ENCODE measurements at regions not wholly inside any gene's neighbourhood (a gene's known extent, or its start where the extent isn't known, plus 50 kb on each side); places are given as distances from the start of the nearest gene placed in this dataset.
"Not testable (repeated sequence)": the region's sequence is repeated elsewhere in the genome, so short reads cannot be mapped to it uniquely, and the experiment has no call there.

DNA sequence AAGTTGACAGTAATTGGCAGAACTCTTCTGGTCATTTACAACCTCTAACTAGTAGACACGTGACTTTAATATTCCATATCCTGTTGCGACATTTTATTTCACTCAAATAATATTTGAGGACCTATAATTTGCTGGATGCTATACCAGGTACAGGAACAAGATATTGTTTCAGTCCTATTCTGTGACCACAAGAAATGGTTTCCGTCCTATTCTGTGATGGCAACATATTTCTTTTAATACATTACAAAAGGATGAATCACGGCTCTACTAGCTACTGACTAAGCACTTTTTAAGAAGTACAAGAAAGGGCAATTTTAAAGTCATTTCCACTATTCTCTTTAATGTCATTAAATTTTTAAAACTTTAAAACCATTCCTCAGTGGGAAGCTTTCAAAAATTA lies 400.2 kb downstream of the CNTN3 start:
- H3K27ac ChIP-seq: no peak overlapping the region
- TF ChIP-seq ZFX (IDR thresholded peaks at IDR 0.05): no peak
- TF ChIP-seq, protein P1, sequence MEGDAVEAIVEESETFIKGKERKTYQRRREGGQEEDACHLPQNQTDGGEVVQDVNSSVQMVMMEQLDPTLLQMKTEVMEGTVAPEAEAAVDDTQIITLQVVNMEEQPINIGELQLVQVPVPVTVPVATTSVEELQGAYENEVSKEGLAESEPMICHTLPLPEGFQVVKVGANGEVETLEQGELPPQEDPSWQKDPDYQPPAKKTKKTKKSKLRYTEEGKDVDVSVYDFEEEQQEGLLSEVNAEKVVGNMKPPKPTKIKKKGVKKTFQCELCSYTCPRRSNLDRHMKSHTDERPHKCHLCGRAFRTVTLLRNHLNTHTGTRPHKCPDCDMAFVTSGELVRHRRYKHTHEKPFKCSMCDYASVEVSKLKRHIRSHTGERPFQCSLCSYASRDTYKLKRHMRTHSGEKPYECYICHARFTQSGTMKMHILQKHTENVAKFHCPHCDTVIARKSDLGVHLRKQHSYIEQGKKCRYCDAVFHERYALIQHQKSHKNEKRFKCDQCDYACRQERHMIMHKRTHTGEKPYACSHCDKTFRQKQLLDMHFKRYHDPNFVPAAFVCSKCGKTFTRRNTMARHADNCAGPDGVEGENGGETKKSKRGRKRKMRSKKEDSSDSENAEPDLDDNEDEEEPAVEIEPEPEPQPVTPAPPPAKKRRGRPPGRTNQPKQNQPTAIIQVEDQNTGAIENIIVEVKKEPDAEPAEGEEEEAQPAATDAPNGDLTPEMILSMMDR (conservative IDR thresholded peaks at IDR 0.05): no peak

DNA sequence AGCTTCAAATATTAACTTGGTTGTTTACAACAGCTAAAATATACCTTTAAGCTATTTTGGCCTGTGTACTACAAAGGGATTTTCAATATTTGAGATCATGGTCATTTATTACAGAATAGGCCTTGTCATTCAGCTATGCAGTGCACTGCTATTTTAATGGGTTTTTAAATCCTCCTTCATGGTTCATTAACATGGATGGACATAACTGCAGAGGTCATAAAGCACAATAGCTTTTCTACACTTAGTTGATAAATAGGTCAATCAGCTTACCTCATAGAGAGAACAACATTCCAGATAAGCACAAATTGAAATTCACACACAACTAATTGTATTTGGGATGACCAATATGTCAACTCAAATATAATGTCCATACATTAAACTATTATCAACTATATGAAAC lies 403.7 kb downstream of the CNTN3 start:
- no peak overlapping the region for H3K27ac ChIP-seq
- TF ChIP-seq, protein P1 (conservative IDR thresholded peaks at IDR 0.05): no peak
- TF ChIP-seq ZFX (IDR thresholded peaks at IDR 0.05): no peak

DNA sequence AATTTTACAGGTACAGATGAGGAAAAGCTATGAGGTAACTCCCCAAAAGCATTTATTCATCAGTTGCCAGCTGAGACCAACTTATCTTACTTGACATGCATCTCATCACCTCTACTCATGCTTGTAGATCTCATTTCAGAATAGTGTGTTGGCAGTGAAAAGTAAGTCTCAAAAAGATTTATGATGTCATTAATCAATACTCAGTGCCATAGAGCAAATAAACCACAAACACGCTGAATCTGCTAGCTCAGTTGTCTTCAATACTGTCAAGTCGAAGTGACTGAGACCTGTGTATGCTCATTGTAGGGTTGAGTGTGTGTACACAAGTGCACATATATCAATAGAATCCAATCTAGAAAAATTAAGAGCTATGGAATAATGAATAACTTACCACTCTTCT lies 413.5 kb downstream of the CNTN3 start:
- no peak overlapping the region for H3K27ac ChIP-seq
- TF ChIP-seq, protein P1 (conservative IDR thresholded peaks at IDR 0.05): no peak
- no peak for TF ChIP-seq ZFX (IDR thresholded peaks at IDR 0.05)

DNA sequence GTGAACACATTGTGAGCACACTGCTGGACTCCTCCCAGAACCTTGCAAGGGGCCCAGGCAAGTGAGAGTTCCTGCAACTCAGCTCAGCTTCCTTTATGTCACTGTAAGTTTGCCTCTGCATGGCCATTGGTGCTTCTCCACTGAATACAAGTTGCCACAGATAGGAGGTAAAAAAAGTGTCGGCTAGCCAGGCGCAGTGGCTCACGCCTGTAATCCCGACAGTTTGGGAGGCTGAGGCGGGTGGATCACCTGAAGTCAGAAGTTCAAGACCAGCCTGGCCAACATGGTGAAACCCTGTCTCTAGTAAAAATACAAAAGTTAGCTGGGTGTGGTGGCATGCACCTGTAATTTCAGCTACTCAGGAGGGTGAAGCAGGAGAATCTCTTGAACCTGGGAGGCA lies 435.8 kb downstream of the CNTN3 start:
- not testable (repeated sequence) for H3K27ac ChIP-seq

DNA sequence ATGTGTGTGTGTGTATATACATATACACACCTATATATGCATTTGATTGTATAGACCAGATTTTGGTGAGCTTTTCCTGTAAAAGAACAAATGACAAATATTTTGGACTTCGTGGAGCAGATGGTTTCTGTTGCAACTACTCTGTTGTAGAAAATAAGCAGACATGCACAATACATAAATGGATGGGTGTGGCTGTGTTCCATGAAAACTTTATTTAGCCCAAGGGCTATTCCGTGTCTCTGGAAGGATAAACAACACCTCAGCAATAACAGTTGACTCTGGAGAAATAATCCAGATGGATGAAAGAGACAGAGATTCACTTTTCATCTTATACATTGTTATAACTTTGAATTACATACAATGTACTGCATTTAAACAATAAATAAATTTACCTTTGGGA lies 441.4 kb downstream of the CNTN3 start:
- TF ChIP-seq, protein P1 (conservative IDR thresholded peaks at IDR 0.05): no peak
- no peak for TF ChIP-seq ZFX (IDR thresholded peaks at IDR 0.05)
- no peak overlapping the region for H3K27ac ChIP-seq

DNA sequence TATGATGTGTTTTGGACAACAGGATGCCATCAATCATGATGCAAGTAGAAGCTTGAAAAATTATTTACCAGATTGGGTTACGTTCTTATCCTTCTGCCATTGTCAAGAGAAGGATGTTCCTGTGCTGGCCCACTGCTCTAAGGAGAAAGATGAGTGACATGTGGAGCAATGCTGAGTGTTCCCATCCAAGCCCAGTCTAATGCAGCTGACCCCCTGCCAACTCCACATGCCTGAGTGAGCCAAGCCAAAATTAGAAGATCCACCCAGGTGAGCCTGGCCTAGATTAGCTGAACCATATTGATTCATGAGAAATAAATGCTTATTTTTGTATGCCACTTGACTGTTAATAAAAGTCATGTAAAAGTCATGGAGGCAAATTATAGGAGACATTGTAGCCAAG lies 446.5 kb downstream of the CNTN3 start:
- no peak for TF ChIP-seq ZFX (IDR thresholded peaks at IDR 0.05)
- TF ChIP-seq, protein P1 (conservative IDR thresholded peaks at IDR 0.05): no peak
- no peak overlapping the region for H3K27ac ChIP-seq

DNA sequence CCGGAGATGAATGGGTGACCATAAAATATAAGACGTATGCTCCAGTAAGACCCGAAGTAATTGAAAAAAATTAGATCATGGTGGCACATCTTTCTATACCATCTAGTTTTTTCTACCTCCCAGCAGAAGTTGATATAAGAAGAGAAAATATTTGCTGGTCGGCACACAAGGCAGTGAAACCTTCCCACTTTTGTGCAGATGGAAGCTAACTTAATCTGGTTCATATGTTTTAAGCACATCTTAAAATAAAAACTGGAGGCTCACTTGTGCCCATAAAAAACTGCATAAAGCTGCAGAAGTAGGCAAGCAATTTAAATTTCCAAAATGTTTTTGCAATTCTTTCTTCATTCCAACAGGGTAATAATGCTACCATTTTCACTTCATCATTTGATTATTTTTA lies 449.2 kb downstream of the CNTN3 start:
- H3K27ac ChIP-seq: no peak overlapping the region
- TF ChIP-seq ZFX (IDR thresholded peaks at IDR 0.05): no peak
- TF ChIP-seq, protein P1 (conservative IDR thresholded peaks at IDR 0.05): no peak

DNA sequence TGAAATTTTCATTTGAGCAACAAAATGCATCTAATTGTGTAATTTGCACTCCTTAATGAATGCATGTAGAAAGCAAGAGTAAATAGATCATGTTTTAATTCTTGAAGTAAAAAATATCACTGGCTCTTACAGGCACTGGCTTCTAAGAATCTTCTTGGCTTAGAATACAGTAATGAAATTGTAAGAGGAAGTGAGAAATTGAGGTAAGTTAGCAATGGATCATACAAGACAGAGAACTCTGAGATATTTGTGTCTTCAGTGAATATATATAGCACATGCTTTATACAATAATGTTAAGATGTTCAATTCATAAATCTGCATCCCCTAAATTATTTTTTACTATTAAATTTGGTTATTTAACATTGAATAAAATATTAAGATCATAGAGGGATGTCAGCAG lies 465.0 kb downstream of the CNTN3 start:
- no peak overlapping the region for H3K27ac ChIP-seq
- TF ChIP-seq, protein P1 (conservative IDR thresholded peaks at IDR 0.05): no peak
- TF ChIP-seq ZFX (IDR thresholded peaks at IDR 0.05): no peak

All from C4-2B (cell line).